ENCODE measurements at regions not wholly inside any gene's neighbourhood (a gene's known extent, or its start where the extent isn't known, plus 50 kb on each side); places are given as distances from the start of the nearest gene placed in this dataset.
A peak's percentile ranks its signal among the peaks of the same experiment; 100 is the strongest.

- intact Hi-C loops (cut with micrococcal nuclease), result no loop called here
- H3K79me2 ChIP-seq (ENCODE audit: insufficient read depth, low read length), result no peaks in the 10 kb centered on the region
- ChIA-PET CTCF (no interaction called here), RAD21 (ENCODE audit: low non-redundant PET in 1 of 2, low total read pairs in 2 of 2, uncharacterized antibody in 2 of 2, unreplicated experiment in 2 of 2) (no interaction called here), POLR2A (no interaction called here)
- no peaks in the 10 kb centered on the region for H3K27me3 ChIP-seq (ENCODE audit: insufficient read depth, low read length)
- no peak overlapping the region for H3K27ac ChIP-seq (ENCODE audit: low read depth, low read length)
- no peak overlapping the region for H3K4me3 ChIP-seq (replicated peaks in 1 of 2; ENCODE audit: low read depth in 1 of 2, low read length in 2 of 2)
- DNase-seq (ENCODE audit: low read depth, low spot score) (no peak), ATAC-seq (no peak)
- no peak overlapping the region for H3K4me2 ChIP-seq (ENCODE audit: low read length)
- H4K20me1 ChIP-seq (ENCODE audit: insufficient read depth), result no peaks in the 10 kb centered on the region
- no TSS peak for BruUV-seq (replicated peaks)
- H3K36me3 ChIP-seq (ENCODE audit: control insufficient read depth in 1 of 2, insufficient read depth in 2 of 2, low read length in 2 of 2), result no peaks in the 10 kb centered on the region
- no peaks in the 10 kb centered on the region for H3K9me3 ChIP-seq (ENCODE audit: control insufficient read depth in 1 of 2, insufficient read depth in 1 of 2, low read depth in 1 of 2, low read length in 2 of 2)
- peak overlapping the region; percentile 14 for H2AFZ ChIP-seq (ENCODE audit: low read depth, low read length, poor library complexity, severe bottlenecking)
- no peaks in the 10 kb centered on the region for H3K4me1 ChIP-seq (ENCODE audit: control insufficient read depth in 1 of 2, insufficient read depth in 2 of 2, low read length in 2 of 2)
- TF ChIP-seq ATF3 (IDR thresholded peaks at IDR 0.05), result no peak
- TF ChIP-seq POLR2A (IDR thresholded peaks at IDR 0.05; ENCODE audit: borderline replicate concordance, extremely low read depth, insufficient read depth, insufficient read length), result no peak
- TF ChIP-seq RAD21 (IDR thresholded peaks at IDR 0.05; ENCODE audit: low read depth), result no peak
- no peak for TF ChIP-seq POLR2AphosphoS5 (IDR thresholded peaks at IDR 0.05; ENCODE audit: low read depth, low read length)
- no peak overlapping the region for H3K9ac ChIP-seq (ENCODE audit: low read length)
- no peaks in the 10 kb centered on the region for H3K9me2 ChIP-seq (ENCODE audit: insufficient read depth)
These were observed 2207.0 kb downstream of the ARAP2 start for GRCh38 chr4:34037280-34037679.

GRCh38 chr4:34039766-34040165 lies 2204.5 kb downstream of the ARAP2 start:
- ATAC-seq (no peak), DNase-seq (ENCODE audit: low read depth, low spot score) (no peak)
- Histone ChIP-seq H3K9me3 (ENCODE audit: control insufficient read depth in 1 of 2, insufficient read depth in 1 of 2, low read depth in 1 of 2, low read length in 2 of 2) (no peaks in the 10 kb centered on the region), H3K4me3 (replicated peaks in 1 of 2; ENCODE audit: low read depth in 1 of 2, low read length in 2 of 2) (no peak overlapping the region), H3K4me1 (ENCODE audit: control insufficient read depth in 1 of 2, insufficient read depth in 2 of 2, low read length in 2 of 2) (no peaks in the 10 kb centered on the region), H3K4me2 (ENCODE audit: low read length) (no peak overlapping the region), H3K9me2 (ENCODE audit: insufficient read depth) (no peaks in the 10 kb centered on the region), H3K79me2 (ENCODE audit: insufficient read depth, low read length) (no peaks in the 10 kb centered on the region), H3K27me3 (ENCODE audit: insufficient read depth, low read length) (no peaks in the 10 kb centered on the region), H4K20me1 (ENCODE audit: insufficient read depth) (no peaks in the 10 kb centered on the region), H2AFZ (ENCODE audit: low read depth, low read length, poor library complexity, severe bottlenecking) (no peak overlapping the region), H3K27ac (ENCODE audit: low read depth, low read length) (no peak overlapping the region), H3K9ac (ENCODE audit: low read length) (no peak overlapping the region), H3K36me3 (ENCODE audit: control insufficient read depth in 1 of 2, insufficient read depth in 2 of 2, low read length in 2 of 2) (no peaks in the 10 kb centered on the region)
- BruUV-seq (replicated peaks), result no TSS peak
- RAD21 ChIA-PET (ENCODE audit: low non-redundant PET in 1 of 2, low total read pairs in 2 of 2, uncharacterized antibody in 2 of 2, unreplicated experiment in 2 of 2), result no interaction called here
- POLR2A ChIA-PET, result no interaction called here
- TF ChIP-seq RAD21 (IDR thresholded peaks at IDR 0.05; ENCODE audit: low read depth), result no peak
- TF ChIP-seq SP1 (IDR thresholded peaks at IDR 0.05; ENCODE audit: low read depth), result no peak
- TF ChIP-seq ZBTB33 (IDR thresholded peaks at IDR 0.05; ENCODE audit: extremely low read depth, insufficient replicate concordance, low read length), result no peak
- intact Hi-C loops (cut with micrococcal nuclease), result no loop called here
- CTCF ChIA-PET, result no interaction called here

All from HCT116 (cell line).